ENCODE measurements at regions not wholly inside any gene's neighbourhood (a gene's known extent, or its start where the extent isn't known, plus 50 kb on each side); places are given as distances from the start of the nearest gene placed in this dataset.

DNA sequence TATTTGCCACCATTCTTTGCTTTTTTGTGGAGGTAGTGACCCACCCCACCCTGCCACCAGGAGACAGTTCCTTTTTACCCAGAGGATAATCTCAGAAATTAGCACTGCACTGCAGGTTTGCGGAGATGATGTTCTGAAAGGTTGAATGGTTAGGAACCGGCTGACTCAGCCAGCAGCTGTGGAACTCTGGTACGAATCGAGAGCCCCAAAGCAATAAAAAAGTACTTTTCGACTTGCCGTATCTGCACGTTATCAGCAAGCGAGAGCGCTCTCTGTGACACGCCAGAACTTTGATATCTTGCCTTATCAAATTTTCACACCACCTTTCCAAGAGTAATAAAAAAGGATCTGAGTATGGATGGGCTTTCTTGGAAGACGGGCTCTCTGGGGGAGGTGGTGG is 96.3 kb upstream of the EEF2KMT start (continued):
- TF ChIP-seq ZNF302 (tag by site-specific recombination; IDR thresholded peaks at IDR 0.05; ENCODE audit: low read depth) (no peak), EGR2 (tag by site-specific recombination; IDR thresholded peaks at IDR 0.05; ENCODE audit: low read depth) (no peak), MYNN (tag by site-specific recombination; IDR thresholded peaks at IDR 0.05; ENCODE audit: borderline replicate concordance) (no peak), ZNF2 (tag by site-specific recombination; IDR thresholded peaks at IDR 0.05) (no peak), ZNF600 (tag by site-specific recombination; IDR thresholded peaks at IDR 0.05) (no peak), ZNF664 (tag by site-specific recombination; IDR thresholded peaks at IDR 0.05) (no peak), ZNF239 (tag by site-specific recombination; IDR thresholded peaks at IDR 0.05) (no peak)

DNA sequence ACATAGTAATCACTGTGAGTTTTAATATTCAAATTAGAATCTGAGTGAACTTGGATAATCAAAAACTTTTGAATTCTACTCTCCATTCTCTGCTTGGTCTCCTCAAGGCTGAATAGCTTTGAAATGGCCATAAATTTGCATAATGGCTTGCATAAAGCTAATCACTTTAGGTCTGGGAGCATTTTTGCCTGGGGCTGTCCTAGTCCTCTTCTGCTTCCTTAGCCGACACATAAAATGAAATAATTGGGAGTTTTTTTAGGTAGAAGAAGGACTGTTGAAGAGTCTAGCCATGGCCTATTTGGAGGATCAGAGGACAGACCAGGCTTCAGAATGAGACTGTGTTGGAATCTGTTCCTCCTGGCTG is 91.4 kb upstream of the EEF2KMT start:
- H3K9me3 ChIP-seq (ENCODE audit: control insufficient read depth, insufficient read depth, low read depth, low read length) = no peaks in the 10 kb centered on the region
- CTCF ChIA-PET = no interaction called here
- no peak overlapping the region for H3K4me3 ChIP-seq (ENCODE audit: low read depth, low read length)
- H3K4me1 ChIP-seq (ENCODE audit: control insufficient read depth, insufficient read depth, low read length) = no peaks in the 10 kb centered on the region
- H3K27ac ChIP-seq (ENCODE audit: extremely low read depth, low read depth, low read length) = no peak overlapping the region
- TF ChIP-seq ZNF324 (tag by site-specific recombination; IDR thresholded peaks at IDR 0.05) (no peak), GLI4 (tag by site-specific recombination; IDR thresholded peaks at IDR 0.05) (no peak), ZXDB (tag by site-specific recombination; IDR thresholded peaks at IDR 0.05) (no peak), ZNF621 (tag by site-specific recombination; IDR thresholded peaks at IDR 0.05) (no peak), ZNF155 (tag by site-specific recombination; IDR thresholded peaks at IDR 0.05) (no peak), ZNF624 (tag by site-specific recombination; IDR thresholded peaks at IDR 0.05) (no peak), ZNF221 (tag by site-specific recombination; IDR thresholded peaks at IDR 0.05; ENCODE audit: borderline replicate concordance) (no peak), ZSCAN5A (tag by site-specific recombination; IDR thresholded peaks at IDR 0.05) (no peak), ZBTB8A (tag by site-specific recombination; IDR thresholded peaks at IDR 0.05) (no peak), ZNF362 (tag by site-specific recombination; IDR thresholded peaks at IDR 0.05) (no peak), YY1 (tag by site-specific recombination; IDR thresholded peaks at IDR 0.05) (no peak), ZNF514 (tag by site-specific recombination; IDR thresholded peaks at IDR 0.05) (no peak), ZSCAN4 (tag by site-specific recombination; IDR thresholded peaks at IDR 0.05) (no peak)
- TF ChIP-seq, protein P1, sequence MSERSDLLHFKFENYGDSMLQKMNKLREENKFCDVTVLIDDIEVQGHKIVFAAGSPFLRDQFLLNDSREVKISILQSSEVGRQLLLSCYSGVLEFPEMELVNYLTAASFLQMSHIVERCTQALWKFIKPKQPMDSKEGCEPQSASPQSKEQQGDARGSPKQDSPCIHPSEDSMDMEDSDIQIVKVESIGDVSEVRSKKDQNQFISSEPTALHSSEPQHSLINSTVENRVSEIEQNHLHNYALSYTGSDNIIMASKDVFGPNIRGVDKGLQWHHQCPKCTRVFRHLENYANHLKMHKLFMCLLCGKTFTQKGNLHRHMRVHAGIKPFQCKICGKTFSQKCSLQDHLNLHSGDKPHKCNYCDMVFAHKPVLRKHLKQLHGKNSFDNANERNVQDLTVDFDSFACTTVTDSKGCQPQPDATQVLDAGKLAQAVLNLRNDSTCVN (tag by site-specific recombination; optimal IDR thresholded peaks at IDR 0.05) = no peak
- H3K36me3 ChIP-seq (ENCODE audit: control insufficient read depth in 2 of 2, insufficient read depth in 1 of 2, low read length in 2 of 2) = no peaks in the 10 kb centered on the region
- POLR2A ChIA-PET = no interaction called here

Data from HEK293 (cell line).